ENCODE measurements at regions not wholly inside any gene's neighbourhood (a gene's known extent, or its start where the extent isn't known, plus 50 kb on each side); places are given as distances from the start of the nearest gene placed in this dataset.

GRCh38 chr2:37837628-37838328 lies 87.3 kb upstream of the RMDN2 start:
- no peak for TF ChIP-seq CTCF (IDR thresholded peaks at IDR 0.05; ENCODE audit: extremely low read depth, low read depth, low read length)
- H3K4me1 ChIP-seq (ENCODE audit: insufficient read depth, low read length) = peaks cover 11% of the 10 kb centered on the region
- no peaks in the 10 kb centered on the region for H3K79me2 ChIP-seq (ENCODE audit: insufficient read depth, low read length)
- H2AFZ ChIP-seq (ENCODE audit: low read length) = no peak overlapping the region
- no peak for DNase-seq (ENCODE audit: insufficient read length, low spot score, missing footprints)
- H3K36me3 ChIP-seq (ENCODE audit: insufficient read depth, low read length) = no peaks in the 10 kb centered on the region
- H3K4me2 ChIP-seq (ENCODE audit: insufficient read depth, low read length) = no peak overlapping the region
- no peaks in the 10 kb centered on the region for H4K20me1 ChIP-seq (ENCODE audit: insufficient read depth, low read length)
- no peaks in the 10 kb centered on the region for H3K9me3 ChIP-seq (ENCODE audit: low read depth, low read length)
- H3K27ac ChIP-seq (ENCODE audit: low read depth, low read length) = no peak overlapping the region
- H3K27me3 ChIP-seq (ENCODE audit: insufficient read depth, low read length) = no peaks in the 10 kb centered on the region
- no peak overlapping the region for H3K4me3 ChIP-seq (ENCODE audit: insufficient read depth, low read length)

- H4K20me1 ChIP-seq (ENCODE audit: insufficient read depth, low read length) = no peaks in the 10 kb centered on the region
- H2AFZ ChIP-seq (ENCODE audit: low read length) = no peak overlapping the region
- no peaks in the 10 kb centered on the region for H3K9me3 ChIP-seq (ENCODE audit: low read depth, low read length)
- no peak for TF ChIP-seq CTCF (IDR thresholded peaks at IDR 0.05; ENCODE audit: extremely low read depth, low read depth, low read length)
- no peak overlapping the region for H3K4me3 ChIP-seq (ENCODE audit: insufficient read depth, low read length)
- H3K27ac ChIP-seq (ENCODE audit: low read depth, low read length) = no peak overlapping the region
- peak; percentile 66 for DNase-seq (ENCODE audit: insufficient read length, low spot score, missing footprints)
- H3K4me1 ChIP-seq (ENCODE audit: insufficient read depth, low read length) = peaks cover 13% of the 10 kb centered on the region
- H3K36me3 ChIP-seq (ENCODE audit: insufficient read depth, low read length) = no peaks in the 10 kb centered on the region
- H3K27me3 ChIP-seq (ENCODE audit: insufficient read depth, low read length) = no peaks in the 10 kb centered on the region
- H3K79me2 ChIP-seq (ENCODE audit: insufficient read depth, low read length) = no peaks in the 10 kb centered on the region
- no peak overlapping the region for H3K4me2 ChIP-seq (ENCODE audit: insufficient read depth, low read length)
Observed at GRCh38 chr2:37838541-37839167, 86.4 kb upstream of the RMDN2 start.

GRCh38 chr2:37839991-37840390 lies 85.1 kb upstream of the RMDN2 start:
- no peaks in the 10 kb centered on the region for H4K20me1 ChIP-seq (ENCODE audit: insufficient read depth, low read length)
- DNase-seq (ENCODE audit: insufficient read length, low spot score, missing footprints) = no peak
- H3K4me3 ChIP-seq (ENCODE audit: insufficient read depth, low read length) = no peak overlapping the region
- H3K4me1 ChIP-seq (ENCODE audit: insufficient read depth, low read length) = peaks cover 13% of the 10 kb centered on the region
- no peak overlapping the region for H3K4me2 ChIP-seq (ENCODE audit: insufficient read depth, low read length)
- H2AFZ ChIP-seq (ENCODE audit: low read length) = no peak overlapping the region
- H3K27ac ChIP-seq (ENCODE audit: low read depth, low read length) = no peak overlapping the region
- no peaks in the 10 kb centered on the region for H3K27me3 ChIP-seq (ENCODE audit: insufficient read depth, low read length)
- H3K79me2 ChIP-seq (ENCODE audit: insufficient read depth, low read length) = no peaks in the 10 kb centered on the region
- H3K9me3 ChIP-seq (ENCODE audit: low read depth, low read length) = no peaks in the 10 kb centered on the region
- no peak for TF ChIP-seq CTCF (IDR thresholded peaks at IDR 0.05; ENCODE audit: extremely low read depth, low read depth, low read length)
- H3K36me3 ChIP-seq (ENCODE audit: insufficient read depth, low read length) = no peaks in the 10 kb centered on the region

GRCh38 chr2:37842732-37843440 lies 82.2 kb upstream of the RMDN2 start:
- peak; percentile 44 for DNase-seq (ENCODE audit: insufficient read length, low spot score, missing footprints)
- Histone ChIP-seq H3K9me3 (ENCODE audit: low read depth, low read length) (no peaks in the 10 kb centered on the region), H3K4me3 (ENCODE audit: insufficient read depth, low read length) (no peak overlapping the region), H4K20me1 (ENCODE audit: insufficient read depth, low read length) (no peaks in the 10 kb centered on the region), H3K27me3 (ENCODE audit: insufficient read depth, low read length) (no peaks in the 10 kb centered on the region), H3K36me3 (ENCODE audit: insufficient read depth, low read length) (no peaks in the 10 kb centered on the region), H3K4me2 (ENCODE audit: insufficient read depth, low read length) (peak overlapping the region; percentile 21), H3K79me2 (ENCODE audit: insufficient read depth, low read length) (no peaks in the 10 kb centered on the region), H3K27ac (ENCODE audit: low read depth, low read length) (peak overlapping the region; percentile 55), H2AFZ (ENCODE audit: low read length) (no peak overlapping the region), H3K4me1 (ENCODE audit: insufficient read depth, low read length) (peaks cover 10% of the 10 kb centered on the region)
- no peak for TF ChIP-seq CTCF (IDR thresholded peaks at IDR 0.05; ENCODE audit: extremely low read depth, low read depth, low read length)
